HCT116 (cell line): ENCODE measurements at regions not wholly inside any gene's neighbourhood (a gene's known extent, or its start where the extent isn't known, plus 50 kb on each side); places are given as distances from the start of the nearest gene placed in this dataset.
"Not testable (repeated sequence)": the region's sequence is repeated elsewhere in the genome, so short reads cannot be mapped to it uniquely, and the experiment has no call there.

ENCODE experiments used
- ATAC-seq: fragments of 200-7000 bp; cut with Tn5 transposase; 2 replicates; pipeline ENCODE4 v1.9.1; 2020; ENCODE audit warnings: mild to moderate bottlenecking, moderate library complexity
- BruUV-seq: library from RNA; stranded (reverse); fragments of 400-500 nt; replicated peaks from 2 replicates; lab custom pipeline; 2021; lab: Mats Ljungman, UMichigan
- CTCF ChIA-PET: fragments of 300-600 bp; sonication (Branson Sonifier 250); formaldehyde crosslinking; loops from one replicate; lab custom pipeline; 2021; ENCODE audit warnings: antibody characterized with exemption; lab: Charles Lee
- POLR2A ChIA-PET: fragments of 300-600, 350-600 bp; sonication (Branson Sonifier 250); formaldehyde crosslinking; loops from one replicate; lab custom pipeline; 2021; ENCODE audit warnings: antibody characterized with exemption; lab: Charles Lee
- RAD21 ChIA-PET, 2 experiments: fragments of 300-600 bp; sonication (Branson Sonifier 250); formaldehyde crosslinking; loops; one replicate each; lab custom pipeline; 2023; ENCODE audit warnings: low total read pairs in 2 of 2; ENCODE audit not compliant: uncharacterized antibody in 2 of 2, unreplicated experiment in 2 of 2, low non-redundant PET in 1 of 2; lab: Charles Lee
- DNase-seq: peaks from one replicate; pipeline ENCODE4 v3.0.0-alpha.2; 2010; ENCODE audit warnings: low read depth, low spot score
- H2AFZ ChIP-seq: fragments of 200-600 bp; shearing (Covaris generic), sonication (generic); 2 replicates; pipeline ENCODE4 v1.6.1; 2017; ENCODE audit warnings: low read depth, mixed run types, mixed read lengths, antibody characterized with exemption, low read length; ENCODE audit not compliant: poor library complexity, severe bottlenecking
- H3K27ac ChIP-seq: 2 replicates; pipeline ENCODE4 v1.5.1; 2012; ENCODE audit warnings: low read depth, low read length
- H3K27me3 ChIP-seq: fragments of 200-600 bp; sonication (generic); 2 replicates; pipeline ENCODE4 v1.6.1; 2016; ENCODE audit warnings: mixed run types, low read length, mixed read lengths; ENCODE audit not compliant: insufficient read depth
- H3K36me3 ChIP-seq, 2 experiments: fragments of 200-500 bp in 1 of 2; fragments of 200-600 bp in 1 of 2; sonication (Bioruptor generic) in 1 of 2; sonication (generic) in 1 of 2; 2 replicates each; pipeline versions ENCODE4 v1.5.1 to v1.6.1; 2014 to 2016; ENCODE audit warnings: low read length in 2 of 2, inconsistent platforms in 1 of 2, mixed read lengths in 1 of 2, mixed run types in 1 of 2; ENCODE audit not compliant: insufficient read depth in 2 of 2, control insufficient read depth in 1 of 2
- H3K4me1 ChIP-seq, 2 experiments: fragments of 200-600 bp in 1 of 2; sonication (generic) in 1 of 2; 2 replicates each; pipeline versions ENCODE4 v1.5.1 to v1.6.1; 2012 to 2017; ENCODE audit warnings: low read length in 2 of 2, inconsistent platforms in 1 of 2, mild to moderate bottlenecking in 1 of 2, mixed read lengths in 1 of 2, mixed run types in 1 of 2, moderate library complexity in 1 of 2; ENCODE audit not compliant: insufficient read depth in 2 of 2, control insufficient read depth in 1 of 2
- H3K4me2 ChIP-seq: fragments of 200-600 bp; sonication (generic); 2 replicates; pipeline ENCODE4 v1.6.1; 2017; ENCODE audit warnings: mixed run types, low read length, mixed read lengths
- H3K4me3 ChIP-seq, 2 experiments: fragments of 200-600 bp in 1 of 2; sonication (generic) in 1 of 2; replicated peaks in 1 of 2; 2 replicates each; pipeline ENCODE4 v1.5.1; 2011 to 2016; ENCODE audit warnings: low read length in 2 of 2, control low read depth in 1 of 2, low read depth in 1 of 2, mild to moderate bottlenecking in 1 of 2, mixed read lengths in 1 of 2, mixed run types in 1 of 2
- H3K79me2 ChIP-seq: fragments of 200-600 bp; sonication (generic); 2 replicates; pipeline ENCODE4 v1.6.1; 2017; ENCODE audit warnings: mild to moderate bottlenecking, mixed run types, low read length, moderate library complexity, mixed read lengths; ENCODE audit not compliant: insufficient read depth
- H3K9ac ChIP-seq: fragments of 200-600 bp; sonication (generic); 2 replicates; pipeline ENCODE4 v1.6.1; 2016; ENCODE audit warnings: low read length, mixed read lengths
- H3K9me2 ChIP-seq: fragments of 200-600 bp; sonication (generic), shearing (Covaris generic); 2 replicates; pipeline ENCODE4 v1.6.1; 2017; ENCODE audit warnings: mixed run types, mild to moderate bottlenecking, moderate library complexity; ENCODE audit not compliant: insufficient read depth
- H3K9me3 ChIP-seq, 2 experiments: fragments of 200-500 bp in 1 of 2; fragments of 200-600 bp in 1 of 2; sonication (Bioruptor generic) in 1 of 2; sonication (generic) in 1 of 2; 2 replicates each; pipeline ENCODE4 v1.6.1; 2014 to 2017; ENCODE audit warnings: low read length in 2 of 2, mixed read lengths in 2 of 2, inconsistent platforms in 1 of 2, low read depth in 1 of 2, mild to moderate bottlenecking in 1 of 2, mixed run types in 1 of 2, moderate library complexity in 1 of 2; ENCODE audit not compliant: control insufficient read depth in 1 of 2, insufficient read depth in 1 of 2
- H4K20me1 ChIP-seq: fragments of 200-600 bp; sonication (generic), shearing (Covaris generic); 2 replicates; pipeline ENCODE4 v1.6.1; 2017; ENCODE audit warnings: mixed run types, mild to moderate bottlenecking, moderate library complexity; ENCODE audit not compliant: insufficient read depth
- ELF1 ChIP-seq: IDR thresholded peaks from 2 replicates; pipeline ENCODE4 v1.6.1; 2012; ENCODE audit warnings: low read depth, borderline replicate concordance
- JUND ChIP-seq: IDR thresholded peaks from 2 replicates; pipeline ENCODE4 v1.6.1; 2012
- intact Hi-C: fragments of 100-400 bp; cut with micrococcal nuclease; formaldehyde crosslinking; loops from 2 replicates; pipeline ENCODE4 v1.10.0; 2022

DNA sequence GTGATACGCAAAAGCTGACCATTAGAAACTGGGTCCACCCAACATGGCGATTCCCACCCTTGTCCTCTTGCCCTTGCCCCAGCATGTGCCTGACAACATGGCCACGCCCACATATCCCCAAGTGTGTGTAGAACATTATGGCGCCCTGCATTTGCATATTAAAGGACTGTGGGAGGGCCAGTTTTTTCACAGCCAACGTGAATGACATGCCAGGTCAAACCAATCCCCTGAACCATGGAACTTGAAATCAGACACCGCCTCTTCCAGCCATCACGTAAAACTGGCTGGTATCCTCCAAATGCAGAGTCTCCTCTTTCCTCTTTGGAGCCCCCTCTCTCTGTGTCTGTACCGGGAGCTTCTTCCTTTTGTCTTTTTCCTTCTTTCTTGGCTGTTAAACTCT lies 156.7 kb upstream of the EPHA6 start:
- Histone ChIP-seq H2AFZ (no peak overlapping the region), H3K4me2 (no peak overlapping the region), H3K79me2 (no peaks in the 10 kb centered on the region), H3K9me3 (peaks cover 0 to 9% of the 10 kb centered on the region in 2 experiments; a peak in 2 of 4 replicates), H3K9me2 (no peaks in the 10 kb centered on the region), H3K27ac (no peak overlapping the region), H3K4me3 (no peak overlapping the region), H3K4me1 (no peaks in the 10 kb centered on the region), H3K36me3 (no peaks in the 10 kb centered on the region; a peak in 1 of 4 replicates), H3K27me3 (no peaks in the 10 kb centered on the region), H3K9ac (no peak overlapping the region), H4K20me1 (no peaks in the 10 kb centered on the region)
- no peak for DNase-seq
- no peak for ATAC-seq
- TF ChIP-seq ELF1 (no peak), JUND (no peak)
- ChIA-PET POLR2A (no interaction called here), RAD21 (no interaction called here), CTCF (no interaction called here)
- intact Hi-C loops = no loop called here
- no TSS peak for BruUV-seq

GRCh38 chr3:96671861-96672595 lies 142.4 kb upstream of the EPHA6 start:
- RAD21 ChIA-PET, H3K36me3 ChIP-seq, H3K9ac ChIP-seq, H3K9me2 ChIP-seq, H2AFZ ChIP-seq, H4K20me1 ChIP-seq, BruUV-seq, H3K4me3 ChIP-seq, CTCF ChIA-PET, H3K4me1 ChIP-seq, intact Hi-C loops, DNase-seq, H3K27ac ChIP-seq, H3K27me3 ChIP-seq, H3K79me2 ChIP-seq, ATAC-seq, POLR2A ChIA-PET, H3K4me2 ChIP-seq: not testable (repeated sequence)
- peaks cover 3 to 15% of the 10 kb centered on the region in 2 experiments; a peak in 1 of 4 replicates for H3K9me3 ChIP-seq
